Osteoblast (primary cell): ENCODE measurements at regions not wholly inside any gene's neighbourhood (a gene's known extent, or its start where the extent isn't known, plus 50 kb on each side); places are given as distances from the start of the nearest gene placed in this dataset.

Experiments
- DNase-seq: peaks from one replicate; pipeline ENCODE4 v3.0.0; 2011; ENCODE audit warnings: low spot score, mixed read lengths; ENCODE audit not compliant: insufficient read length; ENCODE audit errors: missing footprints
- H2AFZ ChIP-seq: 2 replicates; pipeline ENCODE4 v1.6.0; 2011; ENCODE audit warnings: mild to moderate bottlenecking, low read length
- H3K27ac ChIP-seq: 2 replicates; pipeline ENCODE4 v1.5.1; 2011; ENCODE audit warnings: mild to moderate bottlenecking, low read depth, low read length, moderate library complexity
- H3K27me3 ChIP-seq: 2 replicates; pipeline ENCODE4 v1.6.0; 2012; ENCODE audit warnings: mild to moderate bottlenecking, control low read depth, inconsistent platforms, low read length, moderate library complexity; ENCODE audit not compliant: insufficient read depth
- H3K36me3 ChIP-seq: 2 replicates; pipeline ENCODE4 v1.5.1; 2011; ENCODE audit warnings: mild to moderate bottlenecking, low read length, control low read depth, moderate library complexity; ENCODE audit not compliant: insufficient read depth
- H3K4me1 ChIP-seq: 2 replicates; pipeline ENCODE4 v1.5.1; 2011; ENCODE audit warnings: mild to moderate bottlenecking, low read length, control low read depth, moderate library complexity; ENCODE audit not compliant: insufficient read depth
- H3K4me2 ChIP-seq: 2 replicates; pipeline ENCODE4 v1.6.0; 2011; ENCODE audit warnings: mild to moderate bottlenecking, low read length; ENCODE audit not compliant: insufficient read depth
- H3K4me3 ChIP-seq: fragments of 200-600 bp; sonication (generic); 3 replicates; pipeline ENCODE4 v1.5.1; 2012; ENCODE audit warnings: mild to moderate bottlenecking, low read length, inconsistent platforms; ENCODE audit not compliant: insufficient read depth
- H3K79me2 ChIP-seq: 2 replicates; pipeline ENCODE4 v1.6.0; 2012; ENCODE audit warnings: mild to moderate bottlenecking, low read length, control low read depth, inconsistent platforms; ENCODE audit not compliant: insufficient read depth
- H3K9me3 ChIP-seq: 2 replicates; pipeline ENCODE4 v1.5.1; 2011; ENCODE audit warnings: low read depth, low read length, control low read depth
- H4K20me1 ChIP-seq: 2 replicates; pipeline ENCODE4 v1.6.0; 2012; ENCODE audit warnings: mild to moderate bottlenecking, low read length, control low read depth; ENCODE audit not compliant: insufficient read depth
- CTCF ChIP-seq: IDR thresholded peaks from 2 replicates; pipeline ENCODE4 v1.5.1; 2011; ENCODE audit warnings: mild to moderate bottlenecking, low read depth, low read length, moderate library complexity; ENCODE audit errors: extremely low read depth

GRCh38 chr9:115867326-115867725, 286.3 kb upstream of the PAPPA start:
- Histone ChIP-seq H3K27me3 (no peaks in the 10 kb centered on the region), H3K4me1 (no peaks in the 10 kb centered on the region), H3K4me2 (no peak overlapping the region), H2AFZ (no peak overlapping the region), H3K27ac (no peak overlapping the region), H3K4me3 (no peak overlapping the region), H3K9me3 (no peaks in the 10 kb centered on the region), H3K79me2 (no peaks in the 10 kb centered on the region), H3K36me3 (no peaks in the 10 kb centered on the region), H4K20me1 (no peaks in the 10 kb centered on the region)
- TF ChIP-seq CTCF, result no peak
- DNase-seq, result no peak

GRCh38 chr9:115877852-115878438, 275.6 kb upstream of the PAPPA start:
- Histone ChIP-seq H4K20me1 (no peaks in the 10 kb centered on the region), H3K4me3 (no peak overlapping the region), H3K4me2 (no peak overlapping the region), H3K27ac (no peak overlapping the region), H3K9me3 (no peaks in the 10 kb centered on the region), H3K27me3 (no peaks in the 10 kb centered on the region), H2AFZ (no peak overlapping the region), H3K79me2 (no peaks in the 10 kb centered on the region), H3K4me1 (no peaks in the 10 kb centered on the region), H3K36me3 (no peaks in the 10 kb centered on the region)
- TF ChIP-seq CTCF, result no peak
- no peak for DNase-seq

- Histone ChIP-seq H3K79me2 (no peaks in the 10 kb centered on the region), H3K36me3 (no peaks in the 10 kb centered on the region), H2AFZ (no peak overlapping the region), H3K27me3 (no peaks in the 10 kb centered on the region), H3K4me3 (no peak overlapping the region), H4K20me1 (no peaks in the 10 kb centered on the region), H3K4me1 (peaks cover 3% of the 10 kb centered on the region), H3K4me2 (no peak overlapping the region), H3K27ac (no peak overlapping the region), H3K9me3 (no peaks in the 10 kb centered on the region)
- TF ChIP-seq CTCF, result no peak
- no peak for DNase-seq
Measured at GRCh38 chr9:115879451-115879850, 274.1 kb upstream of the PAPPA start.

GRCh38 chr9:115880221-115880885, 273.2 kb upstream of the PAPPA start:
- H4K20me1 ChIP-seq, result no peaks in the 10 kb centered on the region
- TF ChIP-seq CTCF, result no peak
- no peak for DNase-seq
- no peak overlapping the region for H2AFZ ChIP-seq
- H3K36me3 ChIP-seq, result no peaks in the 10 kb centered on the region
- H3K4me2 ChIP-seq, result no peak overlapping the region
- no peaks in the 10 kb centered on the region for H3K9me3 ChIP-seq
- H3K79me2 ChIP-seq, result no peaks in the 10 kb centered on the region
- H3K27me3 ChIP-seq, result no peaks in the 10 kb centered on the region
- H3K4me1 ChIP-seq, result peaks cover 7% of the 10 kb centered on the region
- no peak overlapping the region for H3K4me3 ChIP-seq
- H3K27ac ChIP-seq, result no peak overlapping the region
